ENCODE measurements at regions not wholly inside any gene's neighbourhood (a gene's known extent, or its start where the extent isn't known, plus 50 kb on each side); places are given as distances from the start of the nearest gene placed in this dataset.

DNA sequence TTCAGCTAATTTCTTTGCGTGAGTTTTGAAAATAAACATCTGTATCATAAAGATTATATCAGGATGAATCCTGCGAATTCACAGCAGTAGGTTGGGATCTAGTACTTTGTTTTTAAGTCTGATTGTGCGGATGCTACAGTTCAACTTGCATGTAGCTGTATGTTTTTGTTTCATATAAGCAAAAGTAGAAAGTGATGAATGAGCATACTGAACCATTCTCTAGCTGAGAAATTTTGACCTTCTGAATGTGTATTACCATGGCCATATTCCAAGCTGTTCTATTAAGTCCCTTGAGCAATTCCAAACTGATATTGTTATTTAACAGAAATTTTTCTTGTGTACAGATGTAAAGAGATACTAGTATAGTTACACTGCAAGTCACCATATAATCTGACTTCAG, 358.8 kb upstream of the MEOX2 start:
- no peaks in the 10 kb centered on the region for H3K9me3 Mint-ChIP-seq (ENCODE audit: low read depth)
- no peaks in the 10 kb centered on the region for H3K4me1 Mint-ChIP-seq (ENCODE audit: low read depth)
- no peak overlapping the region for H3K4me3 Mint-ChIP-seq
- peaks cover 2% of the 10 kb centered on the region for H3K27me3 Mint-ChIP-seq
- H3K27ac Mint-ChIP-seq = no peak overlapping the region
- no peaks in the 10 kb centered on the region for H3K36me3 Mint-ChIP-seq

DNA sequence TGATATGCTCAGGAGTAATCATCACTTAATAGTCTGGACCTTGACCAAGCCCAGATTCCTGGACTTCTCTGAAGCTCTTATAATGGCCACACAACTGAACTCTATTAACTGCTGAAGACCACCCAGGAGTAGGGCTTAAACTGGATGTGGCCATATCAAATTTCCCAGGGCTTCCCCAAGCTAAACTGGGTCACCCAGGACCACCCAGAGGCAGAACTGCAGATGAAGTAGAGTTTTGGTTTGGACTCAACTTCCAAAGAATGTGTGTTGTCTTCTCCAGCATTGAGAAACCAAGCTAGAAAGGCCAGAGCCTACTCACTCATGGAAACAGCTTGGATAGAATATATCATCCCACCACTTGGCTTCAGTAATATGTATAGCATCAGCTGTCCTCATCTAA, 358.2 kb upstream of the MEOX2 start:
- H3K4me1 Mint-ChIP-seq (ENCODE audit: low read depth) = no peaks in the 10 kb centered on the region
- H3K36me3 Mint-ChIP-seq = no peaks in the 10 kb centered on the region
- no peak overlapping the region for H3K4me3 Mint-ChIP-seq
- peaks cover 3% of the 10 kb centered on the region for H3K27me3 Mint-ChIP-seq
- no peak overlapping the region for H3K27ac Mint-ChIP-seq
- no peaks in the 10 kb centered on the region for H3K9me3 Mint-ChIP-seq (ENCODE audit: low read depth)

DNA sequence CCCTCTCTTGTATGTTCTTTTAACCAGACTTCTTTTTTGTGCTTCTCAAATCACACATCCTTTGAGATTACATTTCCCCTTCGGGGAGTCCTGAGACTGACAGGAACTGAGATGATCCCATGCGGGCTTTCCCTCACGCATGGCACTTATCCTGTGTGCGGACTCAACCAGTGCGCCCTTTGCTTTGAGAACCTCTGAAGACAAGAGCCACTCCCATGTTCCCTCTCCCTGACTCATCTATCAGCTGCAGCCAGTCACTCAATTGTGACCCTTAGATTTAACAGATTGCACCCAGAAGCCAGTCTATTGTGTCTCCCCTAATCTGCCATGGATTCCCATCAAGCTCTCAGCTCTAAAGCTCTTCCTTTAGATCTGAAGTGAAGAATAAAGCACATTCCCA, 353.9 kb upstream of the MEOX2 start:
- Mint-ChIP-seq H3K27ac (no peak overlapping the region), H3K9me3 (ENCODE audit: low read depth) (no peaks in the 10 kb centered on the region), H3K27me3 (peaks cover 3% of the 10 kb centered on the region), H3K4me3 (no peak overlapping the region), H3K4me1 (ENCODE audit: low read depth) (no peaks in the 10 kb centered on the region), H3K36me3 (no peaks in the 10 kb centered on the region)

DNA sequence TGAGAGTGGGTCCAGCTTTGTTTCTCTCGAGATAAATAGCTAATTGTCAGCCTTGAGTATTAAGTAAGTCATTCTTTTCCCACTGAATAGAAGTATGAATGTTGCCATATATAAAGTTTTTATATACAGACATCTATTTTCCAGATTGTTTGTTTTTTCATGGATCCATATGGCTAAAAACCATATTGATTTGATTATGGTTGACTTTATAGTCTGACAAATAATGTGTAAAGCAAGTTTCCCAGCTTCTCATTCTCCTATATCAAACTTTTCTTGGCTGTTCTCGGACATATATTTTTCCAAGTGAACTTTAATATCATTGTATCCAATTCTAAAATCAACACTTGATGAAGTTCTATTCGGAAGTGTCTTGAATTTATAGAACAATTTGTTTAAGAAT, 352.4 kb upstream of the MEOX2 start:
- H3K4me3 Mint-ChIP-seq = no peak overlapping the region
- no peak overlapping the region for H3K27ac Mint-ChIP-seq
- no peaks in the 10 kb centered on the region for H3K36me3 Mint-ChIP-seq
- H3K27me3 Mint-ChIP-seq = peaks cover 3% of the 10 kb centered on the region
- no peaks in the 10 kb centered on the region for H3K9me3 Mint-ChIP-seq (ENCODE audit: low read depth)
- H3K4me1 Mint-ChIP-seq (ENCODE audit: low read depth) = no peaks in the 10 kb centered on the region

DNA sequence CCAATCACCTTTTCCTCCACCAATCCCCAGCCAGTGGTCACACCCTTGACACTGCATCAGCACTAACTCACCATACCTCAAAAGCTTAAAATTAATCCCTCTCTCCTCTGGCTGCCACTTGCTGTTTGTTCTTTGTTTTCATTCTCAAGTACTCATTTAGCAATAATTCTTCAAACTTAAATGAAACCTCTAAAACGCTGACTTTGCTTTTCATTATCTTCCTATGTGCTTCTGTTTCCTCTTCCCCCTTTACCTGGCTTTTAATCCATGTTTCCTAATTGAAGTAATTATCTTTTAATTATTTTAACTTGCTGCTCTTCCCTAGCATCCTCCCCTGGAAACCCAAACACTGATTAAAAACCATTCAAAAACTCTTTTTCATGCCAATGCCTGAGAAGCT, 348.9 kb upstream of the MEOX2 start:
- H3K27ac Mint-ChIP-seq = no peak overlapping the region
- H3K9me3 Mint-ChIP-seq (ENCODE audit: low read depth) = no peaks in the 10 kb centered on the region

DNA sequence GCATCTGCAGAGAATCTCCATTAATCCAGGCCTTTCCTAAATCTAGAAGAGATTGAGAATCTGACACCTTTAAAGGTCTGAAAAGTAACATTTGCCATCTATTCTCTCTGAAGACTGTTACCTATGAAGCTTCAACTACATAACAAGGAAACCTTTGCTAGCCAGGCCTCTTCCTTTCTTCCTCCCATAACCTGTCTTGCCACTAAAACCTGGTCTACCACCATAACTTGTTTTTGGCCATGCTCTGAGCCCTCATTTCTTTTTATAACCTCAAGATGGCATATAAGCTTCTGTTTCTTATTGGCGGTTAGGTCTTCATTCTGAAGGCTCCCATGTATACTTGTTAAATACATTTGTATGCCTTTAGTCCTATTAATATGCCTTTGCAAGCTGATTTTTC, 348.4 kb upstream of the MEOX2 start:
- no peak overlapping the region for H3K27ac Mint-ChIP-seq
- H3K27me3 Mint-ChIP-seq = no peaks in the 10 kb centered on the region
- H3K9me3 Mint-ChIP-seq (ENCODE audit: low read depth) = no peaks in the 10 kb centered on the region
- no peaks in the 10 kb centered on the region for H3K4me1 Mint-ChIP-seq (ENCODE audit: low read depth)
- no peaks in the 10 kb centered on the region for H3K36me3 Mint-ChIP-seq
- H3K4me3 Mint-ChIP-seq = no peak overlapping the region

More for the DNA sequence above, 348.9 kb upstream of the MEOX2 start:
- Mint-ChIP-seq H3K36me3 (no peaks in the 10 kb centered on the region), H3K27me3 (peaks cover 2% of the 10 kb centered on the region), H3K4me3 (no peak overlapping the region), H3K4me1 (ENCODE audit: low read depth) (no peaks in the 10 kb centered on the region)

DNA sequence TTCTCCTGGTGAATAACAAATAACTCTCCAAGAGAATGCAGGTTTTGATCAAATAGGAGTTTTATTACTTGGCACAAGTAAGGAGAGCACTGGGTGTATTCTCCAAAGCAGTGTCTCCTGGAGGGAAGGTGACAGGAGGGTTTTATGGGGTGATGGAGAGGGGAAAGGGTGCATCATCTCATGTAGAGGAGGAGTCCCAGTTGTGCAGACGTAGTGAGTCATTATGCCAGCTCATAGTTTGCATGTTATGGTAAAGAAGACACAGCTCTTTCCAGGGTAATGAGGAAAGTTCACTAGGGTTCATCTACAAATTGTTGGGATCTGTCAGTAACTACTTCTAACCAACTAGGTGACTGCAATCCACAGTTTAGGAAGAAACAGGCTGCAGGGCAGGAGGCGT, 347.9 kb upstream of the MEOX2 start:
- Mint-ChIP-seq H3K4me1 (ENCODE audit: low read depth) (no peaks in the 10 kb centered on the region), H3K36me3 (no peaks in the 10 kb centered on the region), H3K27me3 (no peaks in the 10 kb centered on the region), H3K9me3 (ENCODE audit: low read depth) (no peaks in the 10 kb centered on the region), H3K4me3 (no peak overlapping the region), H3K27ac (no peak overlapping the region)

DNA sequence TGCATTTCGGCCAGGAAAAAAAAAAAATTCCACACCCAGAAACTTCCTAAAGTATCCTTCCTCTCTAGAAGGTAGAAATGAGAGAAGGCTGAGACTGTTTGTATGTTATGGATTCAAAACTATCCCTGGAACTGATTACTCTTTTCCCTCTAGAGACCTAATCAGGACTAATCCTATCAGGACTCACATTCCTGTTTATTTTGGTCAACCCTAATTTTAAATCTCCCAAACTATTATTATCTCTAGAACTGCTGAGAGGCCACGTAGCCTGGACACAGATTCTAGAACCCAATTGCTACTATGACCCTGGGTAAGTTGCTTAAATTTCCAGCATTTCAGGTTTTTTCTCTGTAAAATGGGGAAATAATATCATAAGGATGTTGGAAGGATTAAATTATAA, 346.8 kb upstream of the MEOX2 start:
- Mint-ChIP-seq H3K27me3 (no peaks in the 10 kb centered on the region), H3K4me3 (no peak overlapping the region), H3K27ac (no peak overlapping the region), H3K9me3 (ENCODE audit: low read depth) (no peaks in the 10 kb centered on the region), H3K4me1 (ENCODE audit: low read depth) (no peaks in the 10 kb centered on the region), H3K36me3 (no peaks in the 10 kb centered on the region)

DNA sequence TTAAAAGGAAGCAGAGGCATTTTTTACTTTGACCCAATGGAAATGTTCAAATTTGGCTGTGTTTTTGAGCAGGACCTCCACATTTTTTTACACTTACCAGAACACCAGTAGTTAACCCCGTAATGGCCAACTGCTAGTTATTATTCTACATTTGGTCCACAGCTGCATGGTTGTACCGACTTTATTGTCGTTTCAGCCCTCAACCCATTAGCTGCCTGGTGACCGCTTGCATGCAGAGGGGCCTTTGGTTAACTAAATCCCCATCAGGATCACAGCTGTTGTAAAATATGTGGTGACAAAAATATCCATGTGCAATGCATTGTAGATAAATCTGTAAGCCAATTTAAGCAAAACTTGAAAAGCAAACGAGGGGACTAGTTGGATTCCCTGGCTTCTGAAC, 342.2 kb upstream of the MEOX2 start:
- no peak overlapping the region for H3K4me3 Mint-ChIP-seq
- H3K27ac Mint-ChIP-seq = no peak overlapping the region
- H3K36me3 Mint-ChIP-seq = no peaks in the 10 kb centered on the region
- H3K4me1 Mint-ChIP-seq (ENCODE audit: low read depth) = no peaks in the 10 kb centered on the region
- H3K9me3 Mint-ChIP-seq (ENCODE audit: low read depth) = no peaks in the 10 kb centered on the region
- no peaks in the 10 kb centered on the region for H3K27me3 Mint-ChIP-seq

DNA sequence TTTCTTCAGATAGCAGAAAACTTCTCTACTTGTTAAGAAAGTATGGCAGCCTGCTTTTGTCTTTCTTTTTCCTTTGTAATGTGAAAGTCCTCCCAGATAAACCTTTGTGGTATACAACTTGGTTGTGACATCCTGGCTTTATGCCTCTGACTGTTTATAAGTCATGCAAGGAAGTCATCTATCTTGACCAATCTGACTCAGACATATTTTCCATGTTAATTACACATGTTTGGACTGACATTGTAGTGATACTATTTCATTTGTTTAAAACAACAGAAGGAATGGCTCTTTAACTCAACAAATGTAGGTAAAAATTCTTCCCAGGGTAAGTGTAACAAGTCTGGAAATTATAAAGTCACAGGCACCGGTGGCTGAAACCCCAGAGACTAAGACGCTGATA, 341.6 kb upstream of the MEOX2 start:
- no peaks in the 10 kb centered on the region for H3K27me3 Mint-ChIP-seq
- H3K9me3 Mint-ChIP-seq (ENCODE audit: low read depth) = no peaks in the 10 kb centered on the region
- H3K27ac Mint-ChIP-seq = no peak overlapping the region
- no peak overlapping the region for H3K4me3 Mint-ChIP-seq
- H3K4me1 Mint-ChIP-seq (ENCODE audit: low read depth) = no peaks in the 10 kb centered on the region
- no peaks in the 10 kb centered on the region for H3K36me3 Mint-ChIP-seq

DNA sequence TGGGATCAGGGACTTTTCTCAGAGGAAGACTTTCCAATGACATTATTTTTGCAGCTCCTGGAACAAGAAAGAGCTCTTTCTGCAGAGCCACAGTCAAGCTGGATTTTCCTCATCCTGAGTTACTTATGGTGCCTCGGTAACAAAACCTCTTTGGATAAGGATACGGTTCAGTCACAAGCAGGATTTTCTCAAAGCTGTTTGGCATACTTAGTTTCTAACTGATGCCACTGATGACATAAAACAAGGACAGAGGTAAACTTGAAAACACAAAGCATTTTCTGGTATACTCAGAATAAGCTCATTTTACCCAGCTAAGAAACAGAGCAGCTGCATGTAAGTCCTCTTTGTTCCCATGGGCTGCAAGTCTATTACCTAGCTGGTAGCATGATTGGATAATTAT, 340.9 kb upstream of the MEOX2 start:
- Mint-ChIP-seq H3K27ac (no peak overlapping the region), H3K27me3 (no peaks in the 10 kb centered on the region), H3K4me3 (no peak overlapping the region), H3K4me1 (ENCODE audit: low read depth) (no peaks in the 10 kb centered on the region), H3K36me3 (no peaks in the 10 kb centered on the region), H3K9me3 (ENCODE audit: low read depth) (no peaks in the 10 kb centered on the region)

DNA sequence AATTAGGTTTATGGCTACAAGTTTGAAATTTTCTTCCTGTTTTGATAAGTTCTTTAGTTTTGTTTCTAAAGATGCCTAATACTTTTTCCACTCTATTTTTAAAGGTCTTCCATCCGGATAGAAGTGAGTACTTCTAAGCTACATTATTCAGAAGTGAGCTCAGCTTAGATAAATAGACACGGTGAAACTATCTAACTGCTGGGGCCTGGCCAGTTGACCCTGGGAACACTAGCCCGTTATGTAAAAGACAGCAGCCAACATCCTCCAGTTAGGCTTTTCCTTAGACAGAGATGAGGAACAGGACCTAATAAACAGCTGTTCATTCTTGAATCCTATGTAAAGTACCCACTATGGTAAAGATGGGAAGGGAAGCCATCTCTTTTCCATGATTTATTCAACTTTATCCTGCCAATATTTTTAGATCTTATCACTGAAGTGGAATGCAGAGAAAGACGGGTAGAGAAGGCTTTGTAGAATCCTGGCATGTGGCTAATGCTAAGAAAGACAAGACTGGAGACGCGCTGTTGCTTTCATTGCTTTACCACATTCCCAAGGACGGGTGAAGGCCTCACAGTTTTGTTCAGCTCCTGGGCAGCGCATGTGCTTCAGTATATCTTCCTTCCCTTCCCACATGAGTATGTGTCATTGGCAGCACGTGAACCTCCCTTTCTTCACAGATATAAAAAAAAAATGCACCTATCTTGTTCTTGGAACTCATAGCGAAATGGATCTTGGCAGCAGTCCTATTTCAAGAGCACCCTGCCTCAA, 340.0 kb upstream of the MEOX2 start:
- no peak overlapping the region for H3K4me3 Mint-ChIP-seq
- H3K4me1 Mint-ChIP-seq (ENCODE audit: low read depth) = no peaks in the 10 kb centered on the region
- no peaks in the 10 kb centered on the region for H3K9me3 Mint-ChIP-seq (ENCODE audit: low read depth)
- H3K27ac Mint-ChIP-seq = no peak overlapping the region
- H3K27me3 Mint-ChIP-seq = no peaks in the 10 kb centered on the region
- no peaks in the 10 kb centered on the region for H3K36me3 Mint-ChIP-seq

DNA sequence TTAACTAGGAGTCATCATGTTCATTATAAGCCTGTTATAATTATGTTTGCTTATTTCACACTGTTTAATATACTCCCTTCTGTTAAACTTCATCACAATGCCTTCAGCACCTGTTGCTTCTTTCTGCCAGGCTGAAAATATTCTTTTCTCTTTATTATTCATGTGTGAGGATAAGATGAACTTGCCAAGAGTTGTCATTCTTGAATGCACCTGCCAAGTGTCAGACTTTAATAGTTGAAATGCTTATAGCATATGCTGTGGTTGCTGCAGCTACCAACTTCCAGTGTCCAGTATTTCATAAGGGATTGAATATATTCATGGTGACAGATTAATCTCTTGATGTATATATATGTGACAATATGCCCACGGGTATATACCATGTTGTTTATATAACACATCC, 339.2 kb upstream of the MEOX2 start:
- Mint-ChIP-seq H3K36me3 (no peaks in the 10 kb centered on the region), H3K4me3 (no peak overlapping the region), H3K27ac (no peak overlapping the region), H3K4me1 (ENCODE audit: low read depth) (no peaks in the 10 kb centered on the region), H3K9me3 (ENCODE audit: low read depth) (no peaks in the 10 kb centered on the region), H3K27me3 (no peaks in the 10 kb centered on the region)

DNA sequence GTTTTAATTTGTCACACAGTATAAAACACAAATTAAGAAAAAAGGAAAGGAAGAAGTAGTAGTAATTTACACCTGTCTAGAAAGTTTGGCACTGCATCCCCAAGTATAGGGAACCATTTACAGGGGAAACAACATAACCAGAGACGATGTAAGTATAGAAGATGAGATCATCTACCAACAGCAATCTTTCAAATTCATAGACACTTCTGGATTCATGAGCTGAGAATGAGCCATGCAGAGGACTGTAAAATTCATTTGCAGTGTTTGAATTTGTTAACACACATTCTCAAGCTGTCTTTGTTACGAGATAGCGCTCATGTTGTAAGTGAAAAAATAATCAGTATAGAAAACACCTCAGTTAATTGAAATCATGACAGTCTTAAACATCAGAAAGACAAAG, 337.0 kb upstream of the MEOX2 start:
- no peaks in the 10 kb centered on the region for H3K27me3 Mint-ChIP-seq
- H3K9me3 Mint-ChIP-seq (ENCODE audit: low read depth) = no peaks in the 10 kb centered on the region
- no peaks in the 10 kb centered on the region for H3K4me1 Mint-ChIP-seq (ENCODE audit: low read depth)
- H3K27ac Mint-ChIP-seq = no peak overlapping the region
- no peak overlapping the region for H3K4me3 Mint-ChIP-seq
- no peaks in the 10 kb centered on the region for H3K36me3 Mint-ChIP-seq

DNA sequence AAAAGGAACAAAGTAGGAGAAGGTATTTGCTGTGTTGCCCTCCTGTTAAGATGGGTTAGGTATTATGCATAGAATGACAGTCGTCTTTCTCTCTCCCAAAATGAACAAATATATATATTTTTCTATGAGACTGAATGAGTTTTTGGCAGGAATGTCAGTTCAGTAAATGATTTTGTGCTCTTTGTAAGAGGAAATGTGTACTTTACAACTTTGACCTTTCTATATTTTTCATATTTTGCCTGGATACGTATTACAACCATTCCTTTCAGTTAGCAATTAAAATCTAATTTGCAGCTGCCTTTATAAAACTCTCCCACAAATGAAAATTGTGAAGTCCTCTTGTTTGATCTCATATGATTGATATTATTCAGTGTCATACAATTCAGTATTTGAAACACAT, 336.6 kb upstream of the MEOX2 start:
- Mint-ChIP-seq H3K27me3 (no peaks in the 10 kb centered on the region), H3K4me1 (ENCODE audit: low read depth) (no peaks in the 10 kb centered on the region), H3K36me3 (no peaks in the 10 kb centered on the region), H3K4me3 (no peak overlapping the region), H3K27ac (no peak overlapping the region), H3K9me3 (ENCODE audit: low read depth) (no peaks in the 10 kb centered on the region)

DNA sequence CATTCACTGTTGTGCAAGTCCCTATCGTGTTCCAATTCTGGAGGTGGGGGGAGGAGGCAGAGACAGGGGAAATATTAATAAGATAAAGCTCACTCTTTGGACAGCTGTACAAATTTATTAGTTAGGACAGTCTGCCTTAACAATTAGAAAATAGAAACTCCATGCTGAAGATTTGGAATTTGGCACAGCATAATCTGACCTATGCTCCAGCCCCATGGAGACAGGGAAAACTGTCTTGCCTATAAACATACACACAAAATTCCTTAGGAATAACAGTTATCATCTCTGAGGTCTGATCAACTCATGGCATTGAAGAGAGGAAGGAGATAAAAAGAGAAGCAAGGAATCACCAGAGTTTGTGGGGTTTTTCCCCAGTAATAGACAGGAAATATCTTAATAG, 335.4 kb upstream of the MEOX2 start:
- Mint-ChIP-seq H3K36me3 (no peaks in the 10 kb centered on the region), H3K4me1 (ENCODE audit: low read depth) (no peaks in the 10 kb centered on the region), H3K27ac (no peak overlapping the region), H3K9me3 (ENCODE audit: low read depth) (no peaks in the 10 kb centered on the region), H3K27me3 (no peaks in the 10 kb centered on the region), H3K4me3 (no peak overlapping the region)
